GM19467 (cell line): ENCODE measurements at regions not wholly inside any gene's neighbourhood (a gene's known extent, or its start where the extent isn't known, plus 50 kb on each side); places are given as distances from the start of the nearest gene placed in this dataset.

Experiments used
- ATAC-seq: cut with Tn5 transposase; IDR thresholded peaks from one replicate; pipeline ENCODE4 v1.9.1; 2021; ENCODE audit warnings: mild to moderate bottlenecking, moderate library complexity; ENCODE audit not compliant: unreplicated experiment

- ATAC-seq: no peak
Observed at GRCh38 chr13:79799059-79799867, 318.3 kb downstream of the NDFIP2 start.

- no peak for ATAC-seq
Observed at GRCh38 chr13:79796136-79796535, 315.2 kb downstream of the NDFIP2 start.

- ATAC-seq: no peak
Observed at GRCh38 chr13:79794931-79795330, 314.0 kb downstream of the NDFIP2 start.

GRCh38 chr13:79792716-79793115 is 311.8 kb downstream of the NDFIP2 start:
- ATAC-seq: no peak

GRCh38 chr13:79791471-79792042 is 310.6 kb downstream of the NDFIP2 start:
- no peak for ATAC-seq

- ATAC-seq: no peak
Observed at GRCh38 chr13:79786176-79786575, 305.2 kb downstream of the NDFIP2 start.

- no peak for ATAC-seq
Observed at GRCh38 chr13:79782541-79783205, 301.7 kb downstream of the NDFIP2 start.

GRCh38 chr13:79781829-79782540 is 301.0 kb downstream of the NDFIP2 start:
- no peak for ATAC-seq

GRCh38 chr13:79780240-79780639 is 299.3 kb downstream of the NDFIP2 start:
- ATAC-seq: no peak

GRCh38 chr13:79779761-79780160 is 298.8 kb downstream of the NDFIP2 start:
- ATAC-seq: no peak

- ATAC-seq: no peak
Observed at GRCh38 chr13:79778741-79779460, 297.9 kb downstream of the NDFIP2 start.

- no peak for ATAC-seq
Observed at GRCh38 chr13:79777504-79777903, 296.5 kb downstream of the NDFIP2 start.

GRCh38 chr13:79776531-79777295 is 295.8 kb downstream of the NDFIP2 start:
- no peak for ATAC-seq

- no peak for ATAC-seq
Observed at GRCh38 chr13:79775830-79776229, 294.9 kb downstream of the NDFIP2 start.

- no peak for ATAC-seq
Observed at GRCh38 chr13:79772811-79773210, 291.9 kb downstream of the NDFIP2 start.

- ATAC-seq: no peak
Observed at GRCh38 chr13:79771493-79771892, 290.5 kb downstream of the NDFIP2 start.

GRCh38 chr13:79770056-79770455 is 289.1 kb downstream of the NDFIP2 start:
- ATAC-seq: no peak

GRCh38 chr13:79767126-79767525 is 286.2 kb downstream of the NDFIP2 start:
- ATAC-seq: no peak

GRCh38 chr13:79765331-79765730 is 284.4 kb downstream of the NDFIP2 start:
- no peak for ATAC-seq

GRCh38 chr13:79749984-79750551 is 269.1 kb downstream of the NDFIP2 start:
- no peak for ATAC-seq
